GM21619 (cell line): ENCODE measurements at regions not wholly inside any gene's neighbourhood (a gene's known extent, or its start where the extent isn't known, plus 50 kb on each side); places are given as distances from the start of the nearest gene placed in this dataset.

Source experiments
- ATAC-seq: cut with Tn5 transposase; IDR thresholded peaks from one replicate; pipeline ENCODE4 v1.9.1; 2021; ENCODE audit not compliant: unreplicated experiment

- ATAC-seq = no peak
Observed at GRCh38 chr15:95215017-95215416, 983.7 kb downstream of the MCTP2 start.

GRCh38 chr15:95226835-95227234, 995.5 kb downstream of the MCTP2 start:
- ATAC-seq = no peak

GRCh38 chr15:95227235-95227634, 995.9 kb downstream of the MCTP2 start:
- no peak for ATAC-seq

- ATAC-seq = no peak
Observed at GRCh38 chr15:95228856-95229555, 997.6 kb downstream of the MCTP2 start.

GRCh38 chr15:95235033-95235432, 1003.7 kb downstream of the MCTP2 start:
- ATAC-seq = no peak

- no peak for ATAC-seq
Observed at GRCh38 chr15:95247071-95247984, 1016.0 kb downstream of the MCTP2 start.

- ATAC-seq = no peak
Observed at GRCh38 chr15:95249524-95249923, 1018.2 kb downstream of the MCTP2 start.

- no peak for ATAC-seq
Observed at GRCh38 chr15:95252404-95252803, 1021.0 kb downstream of the MCTP2 start.

GRCh38 chr15:95254263-95254662, 1022.9 kb downstream of the MCTP2 start:
- ATAC-seq = no peak

- ATAC-seq = peak; percentile 74
Observed at GRCh38 chr15:95259513-95259912, 1028.2 kb downstream of the MCTP2 start.

GRCh38 chr15:95259965-95260364, 1028.6 kb downstream of the MCTP2 start:
- peak; percentile 18 for ATAC-seq

- no peak for ATAC-seq
Observed at GRCh38 chr15:95260856-95261255, 1029.5 kb downstream of the MCTP2 start.

- no peak for ATAC-seq
Observed at GRCh38 chr15:95261546-95261945, 1030.2 kb downstream of the MCTP2 start.

GRCh38 chr15:95261968-95262367, 1030.6 kb downstream of the MCTP2 start:
- no peak for ATAC-seq

- ATAC-seq = no peak
Observed at GRCh38 chr15:95262866-95263564, 1031.7 kb downstream of the MCTP2 start.

- ATAC-seq = no peak
Observed at GRCh38 chr15:95263751-95264150, 1032.4 kb downstream of the MCTP2 start.

- no peak for ATAC-seq
Observed at GRCh38 chr15:95265419-95265997, 1034.1 kb downstream of the MCTP2 start.

GRCh38 chr15:95266451-95267061, 1035.2 kb downstream of the MCTP2 start:
- no peak for ATAC-seq

- no peak for ATAC-seq
Observed at GRCh38 chr15:95267481-95267880, 1036.1 kb downstream of the MCTP2 start.

GRCh38 chr15:95269242-95270183, 1038.2 kb downstream of the MCTP2 start:
- ATAC-seq = no peak
